ENCODE measurements at regions not wholly inside any gene's neighbourhood (a gene's known extent, or its start where the extent isn't known, plus 50 kb on each side); places are given as distances from the start of the nearest gene placed in this dataset.

DNA sequence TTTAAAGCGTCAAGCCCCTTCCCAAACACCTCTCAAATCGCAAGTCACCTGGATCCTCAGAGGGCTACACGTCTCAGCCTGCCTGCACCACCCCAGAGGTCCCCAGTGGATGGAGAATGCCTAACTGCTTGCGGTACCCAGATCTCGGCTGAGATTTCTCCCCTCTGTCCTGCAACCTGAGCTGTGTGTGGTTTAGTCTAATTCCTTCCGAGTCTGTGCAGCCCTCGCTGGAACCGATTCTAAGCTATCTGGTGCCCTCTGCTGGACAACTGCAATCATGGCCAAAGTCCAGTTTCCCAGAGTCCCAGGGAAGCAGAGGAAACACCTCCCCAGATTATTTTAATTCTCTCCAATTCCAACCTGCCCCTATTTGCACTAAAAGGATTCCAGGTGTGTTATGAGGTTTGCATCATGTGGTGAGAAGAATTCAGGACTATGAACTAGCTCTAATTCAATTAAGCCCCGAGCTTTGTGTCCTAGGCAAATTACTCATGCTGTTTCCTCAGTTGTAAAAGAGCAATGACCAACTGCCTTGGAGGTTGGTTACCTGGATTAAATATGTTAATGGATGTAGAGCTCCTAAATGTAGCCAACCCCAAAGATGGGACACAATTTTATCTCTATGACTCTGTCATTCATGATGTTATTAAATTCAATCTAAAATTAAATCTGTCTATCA is 276.1 kb upstream of the NCKAP5 start:
- Histone ChIP-seq H3K23ac (ENCODE audit: insufficient read length, low read depth, low read length) (no peak overlapping the region), H3K27me3 (ENCODE audit: insufficient read depth, low read length) (no peaks in the 10 kb centered on the region), H3K4me2 (ENCODE audit: insufficient read depth, insufficient read length, low read length) (no peak overlapping the region), H3K4ac (ENCODE audit: low read depth, low read length) (no peak overlapping the region), H3K56ac (ENCODE audit: insufficient read length, low read depth, low read length) (no peak overlapping the region), H3K9me3 (ENCODE audit: control insufficient read depth, low read depth, low read length) (no peaks in the 10 kb centered on the region), H2BK120ac (ENCODE audit: low read depth, low read length, poor library complexity, severe bottlenecking) (no peak overlapping the region), H3K14ac (ENCODE audit: insufficient read depth, low read length) (no peak overlapping the region), H4K20me1 (ENCODE audit: control insufficient read depth, insufficient read depth, insufficient read length) (no peaks in the 10 kb centered on the region), H3T11ph (ENCODE audit: low read length) (no peak overlapping the region), H2BK12ac (ENCODE audit: insufficient read length, low read depth, low read length) (no peak overlapping the region), H2AFZ (ENCODE audit: low read length) (no peak overlapping the region), H2AK5ac (ENCODE audit: insufficient read length, low read length) (no peak overlapping the region), H3K79me1 (ENCODE audit: insufficient read depth, low read depth, low read length, poor library complexity, severe bottlenecking) (no peaks in the 10 kb centered on the region), H3K23me2 (ENCODE audit: insufficient read length, low read depth, low read length, poor library complexity, severe bottlenecking) (no peaks in the 10 kb centered on the region), H3K27ac (ENCODE audit: insufficient read length, low read depth, low read length) (no peak overlapping the region), H3K79me2 (ENCODE audit: insufficient read depth, low read length) (no peaks in the 10 kb centered on the region), H4K8ac (replicated peaks; ENCODE audit: insufficient read length, low read depth, low read length) (no peak overlapping the region), H3K4me1 (ENCODE audit: insufficient read depth, low read length) (no peaks in the 10 kb centered on the region), H3K9ac (ENCODE audit: extremely low read depth, insufficient read length, low read length) (no peak overlapping the region), H2BK20ac (ENCODE audit: low read depth, low read length, poor library complexity, severe bottlenecking) (no peak overlapping the region), H2BK15ac (ENCODE audit: low read depth, low read length) (no peak overlapping the region), H2BK5ac (ENCODE audit: insufficient read length, low read length) (no peak overlapping the region), H4K91ac (ENCODE audit: insufficient read length, low read depth, low read length) (no peak overlapping the region), H4K5ac (ENCODE audit: insufficient read length, low read depth, low read length) (no peak overlapping the region), H3K18ac (ENCODE audit: insufficient read length, low read depth, low read length) (no peak overlapping the region)
- no CpG with 5 or more reads among the region's 9 CpGs for WGBS (ENCODE audit: extremely low coverage, insufficient read length, low lambda C conversion rate)
- H3K27ac Mint-ChIP-seq: no peak overlapping the region; a peak in 1 of 7 replicates
- no peaks in the 10 kb centered on the region for H3K36me3 Mint-ChIP-seq (ENCODE audit: insufficient read depth in 1 of 3, low read depth in 3 of 3)
- H3K4me1 Mint-ChIP-seq: peaks cover 9 to 15% of the 10 kb centered on the region in 2 experiments
- H3K27me3 Mint-ChIP-seq (ENCODE audit: low read depth): peaks cover 5% of the 10 kb centered on the region
- TF ChIP-seq, protein P1, sequence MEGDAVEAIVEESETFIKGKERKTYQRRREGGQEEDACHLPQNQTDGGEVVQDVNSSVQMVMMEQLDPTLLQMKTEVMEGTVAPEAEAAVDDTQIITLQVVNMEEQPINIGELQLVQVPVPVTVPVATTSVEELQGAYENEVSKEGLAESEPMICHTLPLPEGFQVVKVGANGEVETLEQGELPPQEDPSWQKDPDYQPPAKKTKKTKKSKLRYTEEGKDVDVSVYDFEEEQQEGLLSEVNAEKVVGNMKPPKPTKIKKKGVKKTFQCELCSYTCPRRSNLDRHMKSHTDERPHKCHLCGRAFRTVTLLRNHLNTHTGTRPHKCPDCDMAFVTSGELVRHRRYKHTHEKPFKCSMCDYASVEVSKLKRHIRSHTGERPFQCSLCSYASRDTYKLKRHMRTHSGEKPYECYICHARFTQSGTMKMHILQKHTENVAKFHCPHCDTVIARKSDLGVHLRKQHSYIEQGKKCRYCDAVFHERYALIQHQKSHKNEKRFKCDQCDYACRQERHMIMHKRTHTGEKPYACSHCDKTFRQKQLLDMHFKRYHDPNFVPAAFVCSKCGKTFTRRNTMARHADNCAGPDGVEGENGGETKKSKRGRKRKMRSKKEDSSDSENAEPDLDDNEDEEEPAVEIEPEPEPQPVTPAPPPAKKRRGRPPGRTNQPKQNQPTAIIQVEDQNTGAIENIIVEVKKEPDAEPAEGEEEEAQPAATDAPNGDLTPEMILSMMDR (conservative IDR thresholded peaks at IDR 0.05): peak; percentile 89
- no peaks in the 10 kb centered on the region for H3K9me3 Mint-ChIP-seq
- peak; percentile 75 for DNase-seq
- no peak overlapping the region for H3K4me3 Mint-ChIP-seq
